ENCODE measurements at regions not wholly inside any gene's neighbourhood (a gene's known extent, or its start where the extent isn't known, plus 50 kb on each side); places are given as distances from the start of the nearest gene placed in this dataset.
"Not testable (repeated sequence)": the region's sequence is repeated elsewhere in the genome, so short reads cannot be mapped to it uniquely, and the experiment has no call there.

GRCh38 chr5:84869675-84870074 lies 485.0 kb upstream of the EDIL3 start:
- no peaks in the 10 kb centered on the region for H3K36me3 ChIP-seq (ENCODE audit: insufficient read depth, low read length)
- no peaks in the 10 kb centered on the region for H4K20me1 ChIP-seq (ENCODE audit: insufficient read depth)
- H3F3A ChIP-seq (ENCODE audit: insufficient read depth, low read length, poor library complexity, severe bottlenecking), result no peaks in the 10 kb centered on the region
- no peaks in the 10 kb centered on the region for H3K27me3 ChIP-seq (ENCODE audit: insufficient read depth, low read depth, low read length)
- no peaks in the 10 kb centered on the region for H3K9me2 ChIP-seq (ENCODE audit: insufficient read depth, low read length)
- H3K79me2 ChIP-seq (replicated peaks; ENCODE audit: insufficient read depth, low read length), result no peaks in the 10 kb centered on the region
- H3K4me2 ChIP-seq (ENCODE audit: low read length), result no peak overlapping the region
- no peak for TF ChIP-seq TAF1 (IDR thresholded peaks at IDR 0.05; ENCODE audit: low read depth)
- TF ChIP-seq MXI1 (conservative IDR thresholded peaks at IDR 0.05; ENCODE audit: poor library complexity, severe bottlenecking), result no peak
- TF ChIP-seq REST (IDR thresholded peaks at IDR 0.05; ENCODE audit: borderline replicate concordance), result no peak
- no peak overlapping the region for H3K27ac ChIP-seq (ENCODE audit: low read length)
- H3K9ac ChIP-seq (ENCODE audit: low read length), result no peak overlapping the region
- no peak overlapping the region for H2AFZ ChIP-seq (ENCODE audit: low read depth, low read length)
- H3K4me3 ChIP-seq (ENCODE audit: low read length), result no peak overlapping the region
- no peaks in the 10 kb centered on the region for H3K9me3 ChIP-seq (ENCODE audit: low read length)

GRCh38 chr5:84863936-84864335 lies 479.3 kb upstream of the EDIL3 start:
- H3K4me2 ChIP-seq (ENCODE audit: low read length); H3K27me3 ChIP-seq (ENCODE audit: insufficient read depth, low read depth, low read length); H3F3A ChIP-seq (ENCODE audit: insufficient read depth, low read length, poor library complexity, severe bottlenecking); H4K20me1 ChIP-seq (ENCODE audit: insufficient read depth); H3K27ac ChIP-seq (ENCODE audit: low read length); H2AFZ ChIP-seq (ENCODE audit: low read depth, low read length); H3K9ac ChIP-seq (ENCODE audit: low read length); H3K9me3 ChIP-seq (ENCODE audit: low read length); H3K9me2 ChIP-seq (ENCODE audit: insufficient read depth, low read length); H3K79me2 ChIP-seq (replicated peaks; ENCODE audit: insufficient read depth, low read length); H3K4me3 ChIP-seq (ENCODE audit: low read length); H3K36me3 ChIP-seq (ENCODE audit: insufficient read depth, low read length): not testable (repeated sequence)

- H3K36me3 ChIP-seq (ENCODE audit: insufficient read depth, low read length), result no peaks in the 10 kb centered on the region
- H3K9ac ChIP-seq (ENCODE audit: low read length), result no peak overlapping the region
- H3K79me2 ChIP-seq (replicated peaks; ENCODE audit: insufficient read depth, low read length), result no peaks in the 10 kb centered on the region
- H3K4me2 ChIP-seq (ENCODE audit: low read length), result no peak overlapping the region
- H3K27ac ChIP-seq (ENCODE audit: low read length), result no peak overlapping the region
- H3K27me3 ChIP-seq (ENCODE audit: insufficient read depth, low read depth, low read length), result no peaks in the 10 kb centered on the region
- no peaks in the 10 kb centered on the region for H3K9me2 ChIP-seq (ENCODE audit: insufficient read depth, low read length)
- TF ChIP-seq MXI1 (conservative IDR thresholded peaks at IDR 0.05; ENCODE audit: poor library complexity, severe bottlenecking) (no peak), EZH2 (IDR thresholded peaks at IDR 0.05; ENCODE audit: borderline replicate concordance, insufficient read depth, low read length, poor library complexity, severe bottlenecking) (no peak), SMC3 (conservative IDR thresholded peaks at IDR 0.05; ENCODE audit: poor library complexity) (no peak), EP300 (conservative IDR thresholded peaks at IDR 0.05; ENCODE audit: poor library complexity, severe bottlenecking) (no peak), RAD21 (conservative IDR thresholded peaks at IDR 0.05) (no peak), REST (IDR thresholded peaks at IDR 0.05; ENCODE audit: borderline replicate concordance) (no peak)
- no peak overlapping the region for H3K4me3 ChIP-seq (ENCODE audit: low read length)
- no peaks in the 10 kb centered on the region for H3K9me3 ChIP-seq (ENCODE audit: low read length)
- H3F3A ChIP-seq (ENCODE audit: insufficient read depth, low read length, poor library complexity, severe bottlenecking), result no peaks in the 10 kb centered on the region
- no peak overlapping the region for H2AFZ ChIP-seq (ENCODE audit: low read depth, low read length)
- no peaks in the 10 kb centered on the region for H4K20me1 ChIP-seq (ENCODE audit: insufficient read depth)
These were observed 478.3 kb upstream of the EDIL3 start for GRCh38 chr5:84863020-84863419.

Data from neural cell (in vitro differentiated cells).